Ectodermal cell (in vitro differentiated cells): ENCODE measurements at regions not wholly inside any gene's neighbourhood (a gene's known extent, or its start where the extent isn't known, plus 50 kb on each side); places are given as distances from the start of the nearest gene placed in this dataset.

Experiments
- H3K27ac ChIP-seq: 2 replicates; pipeline ENCODE4 v1.7.0; 2013; ENCODE audit warnings: mild to moderate bottlenecking, low read depth, low read length; ENCODE audit not compliant: insufficient read depth, poor library complexity, severe bottlenecking
- H3K27me3 ChIP-seq: 2 replicates; pipeline ENCODE4 v1.7.0; 2013; ENCODE audit warnings: mild to moderate bottlenecking, low read length; ENCODE audit not compliant: insufficient read depth, control insufficient read depth, poor library complexity, severe bottlenecking
- H3K36me3 ChIP-seq: one replicate; pipeline ENCODE4 v1.7.0; 2013; ENCODE audit warnings: low read length; ENCODE audit not compliant: control insufficient read depth, insufficient read depth
- H3K4me1 ChIP-seq: one replicate; pipeline ENCODE4 v1.7.0; 2013; ENCODE audit warnings: low read length; ENCODE audit not compliant: control insufficient read depth, insufficient read depth
- H3K4me3 ChIP-seq: 2 replicates; pipeline ENCODE4 v1.7.0; 2013; ENCODE audit warnings: low read depth, low read length, control low read depth; ENCODE audit not compliant: insufficient read depth
- H3K9me3 ChIP-seq: 2 replicates; pipeline ENCODE4 v1.7.0; 2013; ENCODE audit warnings: mild to moderate bottlenecking, low read length, moderate library complexity; ENCODE audit not compliant: control insufficient read depth
- WGBS, 2 experiments: methylation state at CpG; one replicate each; pipeline ENCODE4 v1.1.7; 2013; ENCODE audit warnings: missing lambda C conversion rate in 2 of 2; 5-methylcytosine and 5-hydroxymethylcytosine counted together

- Histone ChIP-seq H3K4me3 (no peak overlapping the region), H3K4me1 (no peaks in the 10 kb centered on the region), H3K9me3 (no peaks in the 10 kb centered on the region), H3K27me3 (no peaks in the 10 kb centered on the region), H3K36me3 (no peaks in the 10 kb centered on the region), H3K27ac (no peak overlapping the region)
- WGBS, 2 experiments, result 77 to 94% methylated on average over 4 to 6 of the region's 6 CpGs
These were observed 346.6 kb downstream of the TBC1D4 start for GRCh38 chr13:75135325-75135825.

DNA sequence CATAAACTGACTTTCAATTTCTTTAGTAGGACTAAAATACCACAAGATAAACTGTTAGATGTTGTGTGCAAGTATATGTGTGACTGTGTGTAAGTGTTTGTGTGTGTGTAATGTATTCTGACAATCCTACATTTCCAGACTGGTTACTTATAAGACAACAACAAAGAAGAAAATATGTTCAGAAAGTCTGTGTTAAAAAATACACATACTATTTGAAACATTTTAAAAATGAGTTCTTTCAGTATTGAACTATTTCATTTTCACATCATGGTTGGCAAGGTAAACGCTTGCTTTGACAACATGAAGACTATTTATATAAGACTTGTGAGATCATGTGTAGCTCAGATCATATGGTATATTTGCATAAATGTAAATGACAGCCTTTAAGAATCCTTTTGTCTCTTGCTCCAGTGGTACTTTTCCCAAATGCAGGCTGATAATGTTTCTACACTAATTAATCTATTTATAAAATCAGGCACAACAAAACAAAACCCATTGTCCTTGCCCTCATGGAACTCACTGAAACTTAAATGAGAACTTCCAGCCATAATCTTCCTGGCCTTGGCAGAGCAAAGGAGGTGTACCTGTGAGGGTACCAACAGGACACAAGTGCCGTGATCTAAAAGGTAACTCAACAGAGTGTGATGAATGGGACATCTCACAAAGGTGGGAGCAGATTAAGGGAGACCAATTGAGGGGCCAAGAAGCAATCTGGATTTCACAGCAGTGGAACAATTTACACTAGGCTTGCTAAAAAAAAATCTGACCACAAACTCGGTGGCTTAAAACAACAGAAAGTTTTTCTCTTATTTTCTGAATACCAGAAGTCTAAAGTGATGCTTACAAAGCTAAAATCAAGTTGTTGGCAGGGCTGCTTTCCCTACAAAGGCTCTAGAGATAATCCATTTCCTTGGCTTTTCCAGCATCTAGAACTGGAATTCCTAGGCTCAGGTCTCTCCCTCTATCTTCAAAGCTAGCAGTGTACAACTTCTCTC is 349.0 kb downstream of the TBC1D4 start:
- Histone ChIP-seq H3K4me1 (no peaks in the 10 kb centered on the region), H3K9me3 (no peaks in the 10 kb centered on the region), H3K4me3 (no peak overlapping the region), H3K27me3 (no peaks in the 10 kb centered on the region), H3K27ac (no peak overlapping the region), H3K36me3 (no peaks in the 10 kb centered on the region)
- WGBS, 2 experiments, result 60 to 87% methylated on average over 2 to 3 of the region's 3 CpGs

GRCh38 chr13:75129331-75129730 is 352.6 kb downstream of the TBC1D4 start:
- no peaks in the 10 kb centered on the region for H3K4me1 ChIP-seq
- H3K27ac ChIP-seq, result no peak overlapping the region
- 86 to 95% methylated on average over 1 of the region's 1 CpG for WGBS, 2 experiments
- no peaks in the 10 kb centered on the region for H3K27me3 ChIP-seq
- no peaks in the 10 kb centered on the region for H3K9me3 ChIP-seq
- H3K36me3 ChIP-seq, result no peaks in the 10 kb centered on the region
- no peak overlapping the region for H3K4me3 ChIP-seq

DNA sequence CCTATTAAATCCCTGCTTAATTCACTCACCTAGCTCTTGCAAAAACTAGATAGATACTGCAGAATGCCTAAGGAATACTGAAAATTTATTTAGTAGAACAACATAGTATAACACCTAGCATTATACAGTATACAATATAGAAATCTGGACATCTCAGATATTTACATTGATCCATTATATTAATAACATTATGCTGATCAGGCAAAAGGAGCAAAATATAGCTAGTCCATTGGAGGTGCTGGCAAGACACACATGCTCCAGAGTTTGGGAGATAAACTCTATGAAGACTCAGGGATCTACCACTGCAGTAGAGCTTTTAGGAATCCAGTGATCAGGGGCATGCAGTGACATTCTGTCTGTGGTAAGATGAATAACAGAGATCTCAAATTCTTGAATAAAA is 357.6 kb downstream of the TBC1D4 start:
- Histone ChIP-seq H3K4me1 (no peaks in the 10 kb centered on the region), H3K27ac (no peak overlapping the region), H3K36me3 (no peaks in the 10 kb centered on the region), H3K9me3 (no peaks in the 10 kb centered on the region), H3K27me3 (no peaks in the 10 kb centered on the region), H3K4me3 (no peak overlapping the region)

DNA sequence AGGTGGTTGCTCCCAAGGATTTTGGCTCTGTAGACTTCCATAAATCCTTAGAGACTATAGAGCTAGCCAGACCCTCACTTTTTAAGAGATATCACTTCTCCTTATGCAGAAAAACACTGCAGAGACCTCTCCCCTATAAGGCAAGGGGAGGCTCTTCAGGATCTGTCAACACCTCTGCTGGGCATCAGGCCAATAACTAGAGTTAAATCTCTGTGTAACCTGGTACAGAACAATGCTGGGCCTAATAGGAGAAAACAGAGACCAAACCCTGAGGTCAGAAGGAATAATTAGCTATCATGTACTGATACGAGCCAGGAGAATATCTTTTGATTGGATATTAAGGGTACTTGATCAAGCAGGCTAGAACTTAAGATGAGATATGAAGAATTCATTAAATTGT is 358.5 kb downstream of the TBC1D4 start:
- H3K27ac ChIP-seq, result no peak overlapping the region
- H3K36me3 ChIP-seq, result no peaks in the 10 kb centered on the region
- H3K27me3 ChIP-seq, result no peaks in the 10 kb centered on the region
- H3K4me1 ChIP-seq, result no peaks in the 10 kb centered on the region
- no peak overlapping the region for H3K4me3 ChIP-seq
- WGBS, 2 experiments, result 92 to 95% methylated on average over 1 of the region's 1 CpG
- no peaks in the 10 kb centered on the region for H3K9me3 ChIP-seq

GRCh38 chr13:75120085-75120484 is 361.9 kb downstream of the TBC1D4 start:
- H3K27me3 ChIP-seq, result no peaks in the 10 kb centered on the region
- H3K4me3 ChIP-seq, result no peak overlapping the region
- H3K27ac ChIP-seq, result no peak overlapping the region
- H3K36me3 ChIP-seq, result no peaks in the 10 kb centered on the region
- 81 to 85% methylated on average over 4 of the region's 4 CpGs for WGBS, 2 experiments
- H3K9me3 ChIP-seq, result no peaks in the 10 kb centered on the region
- no peaks in the 10 kb centered on the region for H3K4me1 ChIP-seq

GRCh38 chr13:75115171-75115570 is 366.8 kb downstream of the TBC1D4 start:
- no peaks in the 10 kb centered on the region for H3K27me3 ChIP-seq
- H3K36me3 ChIP-seq, result no peaks in the 10 kb centered on the region
- H3K9me3 ChIP-seq, result no peaks in the 10 kb centered on the region
- no peak overlapping the region for H3K4me3 ChIP-seq
- H3K27ac ChIP-seq, result no peak overlapping the region
- H3K4me1 ChIP-seq, result no peaks in the 10 kb centered on the region
- WGBS, 2 experiments, result no CpG with 5 or more reads among the region's 2 CpGs

DNA sequence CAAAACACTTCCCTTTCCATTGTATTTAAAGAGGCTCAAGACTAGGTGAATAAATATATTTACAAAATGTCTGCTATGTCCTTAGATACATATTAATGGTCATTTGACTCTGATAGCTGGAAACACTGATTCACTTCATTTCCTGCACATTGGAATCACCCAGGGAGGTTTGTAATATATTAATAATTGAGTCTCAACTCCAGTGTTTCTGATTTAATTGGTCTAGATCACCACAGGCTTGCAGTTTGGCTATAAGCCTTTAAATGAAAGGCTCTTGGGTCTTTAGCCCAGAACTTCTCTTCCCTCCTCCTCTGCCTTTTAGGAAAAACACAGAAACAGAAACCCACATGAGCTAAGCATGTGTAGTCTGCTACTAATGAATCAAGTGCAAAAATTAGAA is 378.0 kb downstream of the TBC1D4 start:
- peaks cover 4% of the 10 kb centered on the region for H3K9me3 ChIP-seq
- H3K27ac ChIP-seq, result no peak overlapping the region
- H3K36me3 ChIP-seq, result no peaks in the 10 kb centered on the region

GRCh38 chr13:75102001-75102716 is 379.8 kb downstream of the TBC1D4 start:
- WGBS, 2 experiments, result 49% methylated on average over 4 to 5 of the region's 5 CpGs
- H3K4me1 ChIP-seq, result peaks cover 21% of the 10 kb centered on the region
- H3K27ac ChIP-seq, result peak overlapping the region; percentile 47
- no peak overlapping the region for H3K4me3 ChIP-seq
- H3K27me3 ChIP-seq, result no peaks in the 10 kb centered on the region
- peaks cover 4% of the 10 kb centered on the region for H3K9me3 ChIP-seq
- H3K36me3 ChIP-seq, result no peaks in the 10 kb centered on the region

More for the DNA sequence above, 378.0 kb downstream of the TBC1D4 start:
- Histone ChIP-seq H3K4me3 (no peak overlapping the region), H3K27me3 (no peaks in the 10 kb centered on the region), H3K4me1 (peaks cover 21% of the 10 kb centered on the region)

DNA sequence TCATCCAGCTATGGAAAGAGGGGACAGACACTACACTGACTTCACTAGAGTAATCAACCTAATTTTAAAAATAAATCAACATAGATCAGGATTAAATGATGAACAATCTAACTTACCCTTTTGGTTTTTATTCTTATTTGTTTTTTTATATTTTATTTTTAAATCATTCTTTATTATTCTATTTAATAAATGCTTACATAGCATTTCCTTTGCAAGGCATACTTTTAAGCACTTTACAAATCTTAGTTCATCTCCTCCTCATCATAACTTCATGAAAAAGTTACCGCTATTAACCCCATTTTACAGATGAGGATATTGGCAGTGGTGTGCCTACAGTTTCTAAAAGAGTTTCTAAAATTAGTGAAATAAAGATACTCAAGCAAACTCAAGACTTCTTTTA is 380.6 kb downstream of the TBC1D4 start:
- Histone ChIP-seq H3K9me3 (no peaks in the 10 kb centered on the region), H3K27ac (no peak overlapping the region), H3K36me3 (no peaks in the 10 kb centered on the region), H3K4me3 (no peak overlapping the region), H3K27me3 (no peaks in the 10 kb centered on the region), H3K4me1 (peaks cover 21% of the 10 kb centered on the region)
- no CpG with 5 or more reads among the region's 1 CpG for WGBS, 2 experiments
